Dermis blood vessel endothelial cell (primary cell): ENCODE measurements at regions not wholly inside any gene's neighbourhood (a gene's known extent, or its start where the extent isn't known, plus 50 kb on each side); places are given as distances from the start of the nearest gene placed in this dataset.

ENCODE experiments used
- DNase-seq: peaks from one replicate; pipeline ENCODE4 v3.0.0; 2010

DNA sequence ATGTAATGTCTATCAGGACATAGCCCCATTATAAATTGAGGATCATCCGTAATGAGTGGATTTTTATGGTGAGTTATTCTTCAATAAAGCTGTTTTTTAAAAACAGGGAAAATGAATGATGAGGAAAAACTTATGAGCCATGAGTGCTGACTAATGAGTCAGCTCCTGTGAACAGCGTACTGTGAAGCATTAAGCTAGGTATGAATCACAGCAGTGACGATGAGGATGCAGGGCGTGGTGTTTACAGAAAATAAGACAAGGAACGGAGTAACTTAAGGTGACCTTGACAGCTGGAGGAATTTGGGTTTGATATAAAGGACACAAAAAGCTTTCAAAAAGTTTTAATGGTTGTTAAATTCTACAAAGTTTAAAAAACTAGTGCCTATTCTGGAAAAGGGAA, 96.3 kb downstream of the FOXF2 start:
- peak; percentile 53 for DNase-seq

DNA sequence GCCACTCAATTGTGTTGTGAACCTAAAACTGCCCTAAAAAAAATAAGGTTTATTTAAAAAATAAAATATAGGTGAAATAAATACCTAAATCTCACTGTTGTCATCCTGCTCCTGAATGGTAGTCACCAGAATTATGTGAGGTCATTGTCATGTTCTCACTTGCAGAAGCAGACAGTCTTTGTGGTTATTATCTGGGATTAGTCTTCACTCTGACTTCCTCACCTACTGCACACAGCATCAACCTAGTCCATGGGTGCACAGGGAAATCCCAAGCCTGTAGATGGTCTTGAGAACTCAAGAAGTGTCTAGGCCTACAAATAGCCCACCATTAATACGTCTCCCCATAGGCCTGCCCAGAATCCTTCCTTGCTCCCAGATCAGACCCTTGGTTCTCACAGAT, 97.0 kb downstream of the FOXF2 start:
- no peak for DNase-seq

DNA sequence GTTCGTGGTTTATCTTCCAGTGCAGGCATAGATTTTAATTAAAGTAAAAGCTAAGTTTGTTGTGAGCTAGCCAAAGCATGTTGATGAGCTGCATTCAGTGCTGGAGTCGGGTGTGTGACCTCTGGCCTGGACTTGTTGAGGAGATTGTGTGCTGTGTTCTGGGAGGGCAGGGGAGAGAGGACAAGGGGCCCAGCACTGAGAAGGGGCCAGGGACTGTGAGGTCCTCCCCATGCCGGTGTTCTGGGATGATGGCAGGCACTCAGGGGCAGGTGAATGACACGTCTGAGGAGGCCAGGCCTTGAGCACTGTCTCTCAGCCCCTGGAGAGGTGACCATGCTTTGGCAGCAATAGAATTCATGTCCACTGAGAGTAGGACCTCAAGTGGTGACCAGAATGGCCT, 97.9 kb downstream of the FOXF2 start:
- DNase-seq = no peak

DNA sequence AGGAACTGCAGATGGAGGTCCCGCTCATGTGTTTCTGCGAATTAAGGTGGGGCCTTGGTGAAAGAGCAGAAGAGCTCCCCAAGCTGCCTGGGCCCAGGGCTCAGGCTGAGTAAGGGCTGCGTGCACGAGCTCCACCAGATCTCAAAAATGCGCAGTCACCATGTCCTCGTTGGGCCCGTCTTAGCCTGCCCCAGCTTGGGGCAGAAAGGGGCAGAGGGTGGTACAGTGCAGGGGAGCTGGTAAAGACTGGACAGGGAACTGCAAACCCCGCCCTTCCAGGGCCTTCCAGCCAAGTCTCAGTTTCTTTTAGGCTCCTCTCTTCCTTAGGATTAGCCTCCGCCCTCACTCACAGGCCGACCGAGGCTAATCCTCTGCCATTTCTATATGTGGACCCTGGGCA, 101.6 kb downstream of the FOXF2 start:
- no peak for DNase-seq

DNA sequence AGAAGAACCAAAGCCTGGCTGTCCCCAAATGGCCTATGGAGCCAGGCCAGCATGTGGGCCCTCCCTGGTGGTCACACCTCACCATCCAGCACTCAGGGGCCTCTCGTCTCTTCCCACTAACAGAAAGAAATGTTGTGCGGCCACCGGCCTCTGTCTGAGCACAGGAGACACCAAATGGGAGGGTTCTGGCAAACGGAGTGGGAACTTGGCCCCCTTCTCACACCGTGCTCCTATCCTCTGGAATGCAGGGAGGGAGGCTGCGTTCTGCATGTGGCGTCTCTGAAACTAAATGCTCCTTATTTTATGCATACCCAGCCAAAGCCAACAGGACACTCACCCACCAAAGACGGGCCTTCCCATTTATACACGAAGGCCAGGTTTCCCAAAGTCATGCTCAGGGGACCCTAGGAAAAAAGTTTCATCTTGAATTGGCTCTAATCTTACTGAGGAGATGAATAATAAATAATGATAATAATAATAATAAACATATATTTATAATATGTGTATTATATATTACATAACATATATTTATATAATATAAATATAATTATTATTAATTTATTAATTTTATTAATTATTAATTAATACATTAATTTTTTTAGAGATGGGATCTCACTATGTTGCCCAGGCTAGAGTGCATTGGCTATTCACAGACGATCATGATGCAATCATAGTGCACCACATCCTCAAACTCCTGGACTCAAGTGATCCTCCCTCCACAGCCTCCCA, 102.4 kb downstream of the FOXF2 start:
- DNase-seq = no peak

DNA sequence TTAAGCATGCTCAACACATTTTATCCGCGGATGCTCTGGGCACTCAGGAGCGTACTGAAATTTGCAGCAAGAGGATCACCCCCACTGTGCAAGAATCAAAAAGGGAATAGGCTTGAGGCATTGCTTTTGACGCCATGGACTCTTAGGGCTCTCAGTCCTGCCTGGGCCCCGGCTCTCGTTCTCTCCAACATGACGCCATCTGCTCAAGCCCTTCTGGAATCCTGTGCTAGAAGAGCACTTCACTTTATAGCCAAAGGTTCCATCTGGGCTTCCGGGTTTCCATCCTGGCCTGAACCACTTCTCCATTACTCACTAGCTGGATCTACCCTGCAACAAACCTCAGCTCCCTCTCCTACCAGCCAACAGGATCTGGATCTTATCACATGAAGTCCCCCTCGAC, 105.3 kb downstream of the FOXF2 start:
- DNase-seq = no peak

DNA sequence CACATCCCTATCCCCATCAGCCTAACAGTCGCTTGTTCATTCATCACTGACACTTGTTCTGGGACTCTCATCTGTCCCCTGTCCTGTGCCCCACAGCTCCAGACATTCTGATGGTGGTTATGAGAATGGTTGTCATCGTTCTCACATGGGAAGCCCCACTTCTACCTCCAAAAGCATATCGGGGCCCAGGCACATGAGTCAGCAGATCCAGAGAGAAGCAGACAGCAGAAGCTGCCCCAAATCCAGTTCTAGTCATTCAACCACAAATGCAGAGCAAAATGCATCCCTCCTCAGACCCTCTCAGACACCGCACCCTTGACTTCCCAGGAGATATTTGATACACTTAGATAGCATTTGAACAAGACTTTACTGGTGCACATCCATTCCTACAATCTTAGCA, 106.0 kb downstream of the FOXF2 start:
- no peak for DNase-seq

DNA sequence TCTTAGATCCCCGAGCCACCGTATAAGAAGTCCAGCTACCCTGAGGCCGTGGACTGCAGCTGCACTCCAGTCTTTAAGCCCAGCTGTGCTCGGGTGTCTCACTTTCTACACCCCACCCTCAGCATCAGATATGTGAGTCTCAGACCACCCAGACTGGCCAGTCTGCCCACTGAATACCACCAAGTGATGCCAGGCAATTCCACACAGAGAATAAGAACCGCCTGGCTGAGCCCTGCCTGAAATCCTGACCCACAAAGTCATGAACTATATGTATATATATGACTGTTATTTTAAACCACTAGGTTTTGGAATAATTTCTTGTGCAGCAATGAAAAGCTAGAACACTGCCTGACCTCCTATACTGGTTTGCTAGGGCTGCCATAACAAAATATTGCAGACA, 106.7 kb downstream of the FOXF2 start:
- no peak for DNase-seq

DNA sequence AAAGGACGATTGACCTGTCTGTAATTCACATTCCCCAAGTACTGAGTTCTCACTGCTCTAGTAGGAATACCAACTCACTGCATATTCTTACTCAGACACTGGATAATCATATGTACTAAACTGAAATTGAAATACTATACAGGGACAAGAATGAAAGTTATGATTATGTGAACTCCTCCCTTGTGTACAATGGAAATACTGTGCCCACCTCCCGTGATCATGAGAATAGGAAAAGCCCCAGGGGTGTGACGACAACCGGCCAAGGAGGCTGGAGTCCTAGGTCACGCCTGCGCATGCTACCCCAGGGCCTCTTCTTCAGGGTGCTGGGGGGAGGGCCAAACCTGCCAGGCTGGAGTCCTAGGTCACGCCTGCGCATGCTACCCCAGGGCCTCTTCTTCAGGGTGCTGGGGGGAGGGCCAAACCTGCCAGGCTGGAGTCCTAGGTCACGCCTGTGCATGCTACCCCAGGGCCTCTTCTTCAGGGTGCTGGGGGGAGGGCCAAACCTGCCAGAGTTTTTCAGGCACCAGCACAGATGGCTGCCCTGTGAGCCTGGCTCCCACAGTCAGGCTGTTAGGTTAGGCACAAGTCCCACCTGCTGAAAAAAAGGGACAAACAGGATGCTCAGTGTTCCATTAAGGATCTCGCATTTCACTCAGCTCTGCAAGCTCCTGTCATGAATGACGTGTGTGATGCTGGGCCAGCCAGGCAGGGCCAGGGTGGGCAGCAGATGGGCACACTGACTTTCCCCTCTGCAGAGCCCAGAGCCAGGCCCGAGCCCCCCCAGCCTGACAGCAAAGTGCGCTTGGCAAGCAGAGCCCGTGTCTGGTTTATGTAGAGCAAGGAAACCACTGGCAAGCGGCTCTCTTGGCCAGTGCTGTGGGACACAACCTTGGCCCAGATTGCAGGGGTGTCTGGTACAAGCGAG, 107.7 kb downstream of the FOXF2 start:
- DNase-seq = no peak

DNA sequence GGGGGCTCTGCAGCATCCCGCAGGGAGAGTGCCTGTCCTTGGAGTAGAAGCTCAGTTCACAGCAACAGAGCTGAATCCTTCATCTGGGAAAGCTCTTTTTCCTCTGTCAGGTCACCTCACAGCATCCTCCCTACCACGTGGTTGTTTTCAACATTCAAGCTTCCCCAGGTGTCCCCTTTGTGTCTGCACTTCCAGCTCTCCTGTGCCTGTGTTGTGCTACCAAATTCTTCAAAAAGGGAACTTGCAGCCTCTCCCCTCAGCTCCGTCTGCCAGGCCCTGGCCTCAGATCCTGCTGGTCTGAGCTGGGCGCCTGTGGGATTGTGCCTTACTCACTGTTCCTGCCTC, 108.4 kb downstream of the FOXF2 start:
- DNase-seq = no peak

DNA sequence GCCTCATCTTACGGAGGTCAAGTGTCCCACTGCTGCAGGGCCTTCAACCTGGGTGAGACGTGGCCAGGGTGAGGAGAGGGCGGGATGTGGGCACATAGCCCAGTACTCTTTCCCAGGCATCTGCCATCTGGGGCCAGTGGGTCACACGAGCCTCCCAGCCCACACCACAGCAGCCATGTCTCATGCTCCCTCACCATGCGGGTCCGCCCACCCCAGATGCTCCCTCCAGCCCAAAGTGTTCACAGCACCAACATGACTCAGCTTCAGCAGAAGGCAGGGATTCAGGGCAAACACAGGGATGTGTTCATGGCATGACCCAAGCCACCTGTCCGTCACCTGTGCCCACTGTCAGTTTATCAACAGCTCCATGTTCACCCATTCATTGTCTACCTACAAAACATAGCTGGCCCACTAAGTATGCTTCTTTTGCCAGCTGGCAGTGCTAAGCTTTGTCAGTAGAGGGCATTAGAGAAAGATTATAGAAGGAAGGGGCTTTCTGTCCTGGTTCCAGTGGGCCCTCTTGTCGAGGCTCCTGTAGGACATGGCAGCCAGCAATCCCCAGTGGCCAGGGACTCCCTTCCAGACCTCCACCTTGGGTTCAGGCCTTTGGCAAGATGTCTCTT, 109.2 kb downstream of the FOXF2 start:
- no peak for DNase-seq

DNA sequence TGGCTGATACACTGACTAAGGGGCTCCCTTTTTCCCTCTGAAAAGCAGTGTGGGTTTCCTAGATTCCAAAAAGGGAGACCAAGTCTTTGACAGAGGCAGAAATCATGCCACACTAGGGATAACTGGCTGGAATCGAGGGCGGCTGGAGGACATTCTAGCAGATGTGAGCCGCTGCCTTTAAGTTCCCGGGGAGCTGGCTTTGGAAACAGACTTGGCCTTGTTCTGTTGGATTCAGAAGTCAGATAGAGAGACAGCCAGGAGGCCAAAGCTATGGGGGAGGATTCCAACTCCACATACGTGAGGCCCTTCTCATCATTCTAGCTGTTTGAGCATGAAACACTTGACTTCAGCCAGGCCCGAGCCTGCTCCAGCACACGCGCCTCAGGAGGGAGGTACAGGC, 109.9 kb upstream of the FOXC1 start:
- DNase-seq = no peak

DNA sequence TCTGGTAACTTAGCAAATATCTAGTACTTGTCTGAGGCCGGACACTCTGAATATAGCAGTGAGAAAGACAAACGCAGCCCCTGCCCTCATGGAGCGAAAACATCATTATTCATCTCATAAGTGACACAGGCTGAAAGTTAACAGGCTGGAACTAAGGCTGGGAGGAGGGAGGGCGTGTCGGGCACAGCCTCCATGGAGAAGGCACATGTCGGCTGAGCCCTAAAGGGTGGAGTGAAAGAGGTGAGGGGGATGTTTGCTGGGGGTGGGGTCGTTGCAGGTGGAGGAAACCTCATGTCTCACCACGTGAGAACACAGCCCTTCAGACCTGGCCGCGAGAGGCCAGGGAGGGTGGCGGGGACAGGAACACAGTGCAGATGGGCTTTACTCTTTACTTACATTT, 108.8 kb upstream of the FOXC1 start:
- no peak for DNase-seq

DNA sequence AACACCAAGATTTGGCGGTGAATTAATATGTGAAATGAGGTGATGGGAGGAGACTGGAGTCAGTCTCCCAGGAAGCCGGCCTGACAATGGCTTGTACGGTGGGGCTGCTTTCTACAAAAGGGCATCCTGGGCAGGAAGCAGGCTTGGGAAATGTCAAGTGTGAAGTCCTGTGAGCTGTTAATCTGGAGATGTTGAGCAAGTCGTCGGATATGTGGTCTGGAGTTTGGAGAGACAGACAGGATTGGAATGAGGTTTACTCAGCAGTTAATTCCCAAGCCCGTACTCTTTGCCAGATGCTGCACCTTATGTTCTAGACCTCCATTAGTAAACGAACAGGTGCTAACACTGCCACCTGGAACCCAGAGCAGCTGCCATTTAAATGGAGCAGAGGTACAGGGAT, 107.7 kb upstream of the FOXC1 start:
- DNase-seq = no peak

DNA sequence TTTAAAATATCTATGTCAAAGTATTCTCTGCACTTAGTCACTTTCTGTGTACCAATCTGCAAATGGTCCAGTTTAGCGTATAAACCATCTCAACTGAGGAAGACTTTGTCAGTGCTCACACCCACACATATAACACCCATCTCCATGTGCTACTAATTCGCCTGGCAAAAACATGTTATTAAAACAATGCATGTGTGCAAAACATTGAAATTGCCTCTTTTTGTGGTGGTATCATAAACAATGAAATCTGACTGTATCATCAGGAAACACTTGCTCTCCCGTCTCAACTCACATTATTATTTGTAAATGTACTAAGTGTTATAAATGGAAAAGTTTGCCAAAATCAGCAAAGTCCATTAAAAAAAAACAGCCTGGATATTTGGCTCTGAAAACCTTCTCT, 105.9 kb upstream of the FOXC1 start:
- peak; percentile 33 for DNase-seq

DNA sequence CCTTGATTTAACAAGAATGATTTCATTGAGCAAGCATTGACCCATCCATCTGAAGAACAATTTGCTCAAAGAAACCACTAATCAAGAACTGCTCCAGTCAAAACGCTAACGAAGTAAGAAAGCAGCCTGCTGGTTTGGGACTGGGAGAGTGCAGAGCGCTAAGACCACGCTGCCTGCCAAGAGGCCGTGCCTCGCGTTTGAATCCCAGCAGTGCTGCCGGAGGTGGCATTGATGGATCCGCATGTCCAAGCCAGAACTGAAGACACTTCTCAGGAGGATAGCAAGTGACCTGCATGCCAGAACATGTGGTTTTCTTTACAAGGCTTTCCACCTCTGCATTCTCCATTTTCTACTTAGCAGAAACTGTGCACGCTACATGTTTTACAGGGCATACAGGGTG, 105.2 kb upstream of the FOXC1 start:
- DNase-seq = no peak

DNA sequence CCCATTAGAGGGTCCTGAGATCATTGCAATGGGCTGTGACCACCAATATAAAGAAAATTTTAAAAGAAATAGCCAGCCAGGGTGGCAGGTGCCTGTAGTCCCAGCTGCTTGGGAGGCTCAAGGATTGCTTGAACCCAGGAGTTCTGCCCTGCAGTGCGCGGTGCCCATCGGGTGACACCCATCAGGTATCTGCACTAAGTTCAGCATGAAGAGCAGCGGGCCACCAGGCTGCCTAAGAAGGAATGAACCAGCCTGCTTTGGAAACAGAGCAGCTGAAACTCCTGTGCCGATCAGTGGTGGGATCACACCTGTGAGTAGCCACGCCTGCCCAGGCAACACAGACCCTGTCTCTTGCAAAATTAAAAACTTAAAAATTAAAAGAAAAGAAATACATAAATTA, 102.5 kb upstream of the FOXC1 start:
- DNase-seq = no peak

DNA sequence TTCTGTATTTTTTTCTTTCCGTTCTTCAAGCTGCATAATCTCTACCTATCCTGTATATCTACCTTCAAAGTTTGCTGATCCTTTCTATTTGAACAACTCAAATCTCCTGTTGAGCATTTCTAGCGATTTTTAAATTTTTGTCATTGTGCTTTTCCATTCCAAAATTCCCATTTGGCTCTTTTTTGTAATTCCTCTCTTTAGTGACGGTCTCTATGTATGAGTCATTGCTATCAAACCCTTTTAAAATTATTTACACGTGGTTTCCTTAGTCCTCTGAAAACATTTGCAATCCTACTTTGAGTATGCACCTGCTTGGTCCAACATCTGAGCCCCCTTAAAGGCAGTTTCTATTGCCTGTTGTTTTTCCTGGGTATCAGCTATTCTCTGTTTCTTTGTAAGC, 100.5 kb upstream of the FOXC1 start:
- DNase-seq = no peak

DNA sequence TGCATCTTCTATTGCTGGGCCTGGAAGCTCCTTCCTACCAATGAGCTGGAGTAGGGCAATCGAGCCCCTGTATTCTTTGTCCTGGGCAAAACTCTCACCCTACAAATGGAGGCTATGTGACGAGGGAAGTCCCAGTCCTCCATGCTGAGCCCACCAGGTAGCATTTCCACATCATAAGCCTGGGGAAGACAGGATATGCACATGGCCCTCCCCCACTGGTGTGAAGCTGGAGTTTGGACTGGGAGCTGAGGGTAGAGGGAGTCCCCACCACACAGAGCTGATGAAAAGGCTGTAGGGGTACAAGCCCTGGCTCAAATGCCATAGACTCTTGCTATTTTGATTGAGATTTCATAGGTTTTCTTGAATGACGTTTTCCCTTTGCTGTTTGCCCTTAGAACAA, 99.5 kb upstream of the FOXC1 start:
- DNase-seq = no peak

DNA sequence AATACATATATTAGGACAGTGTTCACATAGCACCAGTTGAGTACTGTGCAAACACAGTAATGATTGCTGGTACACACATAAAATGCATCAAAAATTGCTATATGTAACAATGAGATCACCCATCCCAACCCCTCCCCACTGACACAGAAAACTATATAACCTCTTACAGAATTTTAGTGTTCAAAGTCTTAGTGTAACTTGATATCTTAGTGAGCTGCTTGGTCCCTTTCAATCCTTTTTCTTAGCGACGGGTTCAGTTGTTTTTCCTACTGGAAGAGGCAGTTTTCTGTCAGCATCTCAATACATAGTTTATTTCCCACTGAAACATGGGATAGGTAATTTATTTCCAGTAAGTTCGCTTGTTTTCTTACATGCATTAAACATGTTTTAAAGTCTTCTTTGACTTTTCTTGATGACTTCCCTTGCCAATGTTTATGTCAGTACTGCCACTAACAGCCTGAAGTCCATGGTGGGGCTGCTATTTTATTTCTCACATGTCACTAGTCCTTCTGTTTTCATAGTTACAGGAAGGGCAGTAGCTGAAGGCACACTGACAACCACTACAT, 96.4 kb upstream of the FOXC1 start:
- no peak for DNase-seq

DNA sequence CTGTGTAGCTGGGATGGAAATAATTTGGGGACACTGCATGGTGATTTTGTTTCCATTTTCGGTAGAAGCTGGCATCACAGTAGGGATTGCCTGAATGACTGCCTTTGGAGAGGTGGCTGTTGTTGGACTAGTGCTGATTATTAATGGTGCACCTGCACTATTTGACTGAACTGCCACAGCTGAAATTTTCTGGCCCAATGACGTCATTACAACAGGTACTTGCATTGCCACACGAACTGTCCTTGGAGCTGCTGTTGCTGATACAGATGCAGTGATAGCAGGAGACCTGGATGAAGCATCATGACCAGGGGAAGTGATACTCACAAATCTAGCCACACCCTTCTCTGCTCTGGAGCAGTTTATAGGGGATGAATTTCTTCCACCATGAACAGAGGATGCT, 95.6 kb upstream of the FOXC1 start:
- no peak for DNase-seq

DNA sequence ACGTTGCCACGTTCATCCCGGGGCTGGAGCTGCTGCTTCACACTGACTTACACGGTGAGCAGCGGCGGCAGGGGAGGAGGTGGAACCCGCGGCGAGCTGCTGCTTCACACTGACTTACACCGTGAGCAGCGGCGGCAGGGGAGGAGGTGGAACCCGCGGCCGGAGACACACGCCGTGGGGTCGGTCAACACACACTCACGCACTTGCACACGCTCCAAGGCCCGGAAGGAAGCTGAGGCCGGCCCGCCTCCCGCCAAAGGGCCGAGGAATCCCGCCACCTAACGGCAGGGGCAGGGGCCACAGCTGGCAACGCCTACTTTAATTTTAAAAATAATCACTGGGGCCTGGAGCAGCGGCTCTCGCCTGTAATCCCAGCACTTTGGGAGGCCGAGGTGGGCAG, 94.4 kb upstream of the FOXC1 start:
- no peak for DNase-seq

DNA sequence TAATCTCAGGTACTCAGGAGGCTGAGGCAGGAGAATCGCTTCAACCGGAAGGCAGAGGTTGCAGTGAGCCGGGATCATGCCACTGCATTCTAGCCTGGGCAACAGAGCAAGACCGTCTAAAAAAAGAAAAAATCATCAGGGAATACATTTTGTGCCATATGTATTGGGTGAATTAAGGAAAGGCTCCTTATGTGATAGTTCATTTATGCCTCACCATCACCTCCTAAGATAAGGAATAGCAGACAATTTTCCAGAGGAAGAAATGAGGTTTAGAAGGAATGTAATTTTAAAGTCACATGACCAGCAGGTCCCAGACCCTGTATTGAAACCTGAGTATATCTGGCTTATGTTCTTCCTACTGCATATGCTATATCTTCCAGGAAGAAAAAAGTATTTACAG, 93.9 kb upstream of the FOXC1 start:
- DNase-seq = no peak
